Endothelial cell (in vitro differentiated cells): ENCODE measurements at regions not wholly inside any gene's neighbourhood (a gene's known extent, or its start where the extent isn't known, plus 50 kb on each side); places are given as distances from the start of the nearest gene placed in this dataset.

Experiments used
- DNase-seq: peaks from one replicate; pipeline ENCODE4 v3.0.0; 2021; ENCODE audit warnings: low spot score
- H3K27ac Mint-ChIP-seq: one replicate; pipeline ENCODE4 v1.8.0; 2021; ENCODE audit warnings: mixed read lengths, inconsistent platforms; ENCODE audit not compliant: unreplicated experiment
- H3K27me3 Mint-ChIP-seq: one replicate; pipeline ENCODE4 v1.8.0; 2021; ENCODE audit warnings: mild to moderate bottlenecking, moderate library complexity, mixed read lengths, inconsistent platforms; ENCODE audit not compliant: unreplicated experiment
- H3K36me3 Mint-ChIP-seq: one replicate; pipeline ENCODE4 v1.8.0; 2021; ENCODE audit warnings: mild to moderate bottlenecking, low read depth, mixed read lengths, inconsistent platforms; ENCODE audit not compliant: unreplicated experiment
- H3K4me1 Mint-ChIP-seq: one replicate; pipeline ENCODE4 v1.8.0; 2021; ENCODE audit warnings: mild to moderate bottlenecking, mixed read lengths, inconsistent platforms; ENCODE audit not compliant: unreplicated experiment
- H3K4me3 Mint-ChIP-seq: one replicate; pipeline ENCODE4 v1.8.0; 2021; ENCODE audit warnings: mild to moderate bottlenecking, mixed read lengths, inconsistent platforms; ENCODE audit not compliant: unreplicated experiment
- H3K9me3 Mint-ChIP-seq: one replicate; pipeline ENCODE4 v1.8.0; 2021; ENCODE audit warnings: mixed read lengths, inconsistent platforms; ENCODE audit not compliant: unreplicated experiment
- CTCF ChIP-seq: fragments of 200-600 bp; sonication (generic); IDR thresholded peaks from one replicate; pipeline ENCODE4 v1.5.0; 2021; ENCODE audit warnings: antibody characterized with exemption; ENCODE audit not compliant: unreplicated experiment

DNA sequence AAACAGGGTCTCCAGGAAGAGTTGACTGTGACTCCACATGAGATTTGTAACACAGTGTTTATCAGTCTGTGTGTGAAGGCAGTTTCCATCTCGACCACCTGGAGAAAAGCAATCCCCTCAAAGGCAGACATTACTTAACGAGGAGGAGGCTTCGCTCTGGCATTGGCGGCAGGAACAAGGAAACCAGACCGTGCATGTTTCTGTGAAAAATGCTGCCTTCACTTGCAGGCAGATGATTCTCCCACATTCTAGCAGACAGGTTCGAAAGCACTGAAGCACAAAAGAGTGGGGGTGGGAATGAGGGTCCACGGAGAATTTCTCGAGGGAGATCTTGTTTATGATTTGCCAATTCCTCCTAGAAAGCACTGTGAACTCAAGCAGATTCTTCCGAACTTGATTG is 414.0 kb downstream of the SLC4A3 start:
- no peaks in the 10 kb centered on the region for H3K4me1 Mint-ChIP-seq
- no peak overlapping the region for H3K27ac Mint-ChIP-seq
- no peak for DNase-seq

DNA sequence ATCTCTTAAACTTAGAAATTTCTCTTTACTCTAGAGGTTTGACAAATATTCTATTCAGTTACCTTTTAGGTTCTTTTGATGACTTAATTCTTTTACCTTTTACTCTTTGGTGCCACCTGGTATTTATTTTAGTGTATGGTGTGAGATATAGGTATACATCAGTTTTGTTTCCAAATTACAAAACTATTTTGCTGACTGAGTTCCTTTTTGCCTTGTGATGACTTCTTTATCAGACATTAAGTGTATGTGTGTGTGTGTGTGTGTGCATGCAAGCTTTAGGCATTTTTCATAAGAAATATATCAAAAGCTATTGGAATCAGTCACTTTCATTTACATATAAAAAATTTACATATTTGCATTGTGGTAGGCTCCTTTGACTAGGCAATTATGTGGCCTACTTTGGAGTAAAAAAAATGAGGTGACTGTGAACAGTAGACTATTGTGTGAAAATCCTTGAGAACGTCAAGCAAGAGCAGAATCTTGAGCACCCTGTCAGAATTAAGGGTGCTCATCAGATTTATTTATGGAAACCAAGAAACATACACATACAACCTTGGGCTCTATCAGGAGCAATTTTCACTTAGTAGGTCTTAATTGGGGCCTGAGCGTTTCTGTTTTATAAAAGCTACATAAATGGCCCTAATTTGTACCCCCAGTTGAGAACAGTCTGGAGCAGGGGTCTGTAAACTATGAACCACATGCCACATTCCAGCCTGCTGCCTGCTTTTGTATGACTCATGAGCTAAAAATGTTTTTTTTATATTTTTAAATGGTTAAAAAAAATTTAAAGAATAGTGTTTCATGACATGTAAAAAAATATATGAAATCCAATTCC is 415.9 kb downstream of the SLC4A3 start:
- H3K36me3 Mint-ChIP-seq = no peaks in the 10 kb centered on the region
- H3K27me3 Mint-ChIP-seq = no peaks in the 10 kb centered on the region
- H3K4me1 Mint-ChIP-seq = no peaks in the 10 kb centered on the region
- H3K4me3 Mint-ChIP-seq = no peak overlapping the region
- no peak overlapping the region for H3K27ac Mint-ChIP-seq
- H3K9me3 Mint-ChIP-seq = no peaks in the 10 kb centered on the region
- TF ChIP-seq CTCF = no peak
- no peak for DNase-seq

More for the DNA sequence above, 414.0 kb downstream of the SLC4A3 start:
- Mint-ChIP-seq H3K9me3 (no peaks in the 10 kb centered on the region), H3K27me3 (no peaks in the 10 kb centered on the region), H3K36me3 (no peaks in the 10 kb centered on the region), H3K4me3 (no peak overlapping the region)
- TF ChIP-seq CTCF = no peak

DNA sequence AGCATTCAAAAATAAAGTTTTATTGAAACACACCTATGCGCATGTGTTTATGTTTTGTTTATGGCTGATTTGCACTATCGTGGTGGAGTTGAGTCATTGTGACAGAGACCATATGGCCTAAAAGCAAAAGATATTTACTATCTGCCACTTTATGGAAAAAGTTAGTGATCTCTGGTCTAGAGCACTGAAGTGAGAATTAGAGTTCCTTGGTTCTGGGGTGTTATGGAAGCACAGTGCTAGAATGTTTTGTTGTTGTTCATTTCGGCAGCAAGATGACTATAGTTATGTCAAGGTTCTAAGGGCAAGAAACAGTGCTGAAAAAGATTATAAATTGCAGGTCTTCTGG is 416.5 kb downstream of the SLC4A3 start:
- DNase-seq = no peak
- no peaks in the 10 kb centered on the region for H3K4me1 Mint-ChIP-seq
- H3K27me3 Mint-ChIP-seq = no peaks in the 10 kb centered on the region
- H3K36me3 Mint-ChIP-seq = no peaks in the 10 kb centered on the region
- no peak overlapping the region for H3K4me3 Mint-ChIP-seq
- no peak for TF ChIP-seq CTCF
- no peak overlapping the region for H3K27ac Mint-ChIP-seq
- no peaks in the 10 kb centered on the region for H3K9me3 Mint-ChIP-seq

- no peak for TF ChIP-seq CTCF
- Mint-ChIP-seq H3K36me3 (no peaks in the 10 kb centered on the region), H3K4me1 (no peaks in the 10 kb centered on the region), H3K27ac (no peak overlapping the region), H3K27me3 (no peaks in the 10 kb centered on the region), H3K4me3 (no peak overlapping the region), H3K9me3 (no peaks in the 10 kb centered on the region)
- DNase-seq = no peak
Measured at GRCh38 chr2:220044383-220044782, 417.0 kb downstream of the SLC4A3 start.

DNA sequence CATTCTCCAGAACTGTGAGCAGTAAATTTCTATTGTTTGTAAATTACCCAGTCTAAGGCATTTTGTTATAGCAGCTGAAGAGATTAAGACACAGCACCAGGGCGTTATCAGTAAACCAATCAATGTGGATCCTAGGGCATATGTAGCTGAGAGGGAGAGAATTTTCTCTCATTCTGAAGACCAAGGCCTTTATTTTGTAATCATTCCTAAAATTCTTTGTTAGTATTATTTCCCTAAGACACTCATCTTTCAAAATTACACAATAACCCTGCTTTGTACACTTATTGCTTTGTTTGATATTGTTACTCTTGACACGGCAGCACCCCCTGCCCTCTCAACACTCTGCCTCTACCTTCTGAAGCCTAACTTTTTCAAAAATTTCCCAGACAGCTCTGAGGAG is 419.1 kb downstream of the SLC4A3 start:
- Mint-ChIP-seq H3K27ac (no peak overlapping the region), H3K27me3 (no peaks in the 10 kb centered on the region), H3K9me3 (no peaks in the 10 kb centered on the region), H3K36me3 (no peaks in the 10 kb centered on the region), H3K4me1 (no peaks in the 10 kb centered on the region), H3K4me3 (no peak overlapping the region)
- no peak for DNase-seq
- no peak for TF ChIP-seq CTCF
